H9 (cell line): ENCODE measurements at regions not wholly inside any gene's neighbourhood (a gene's known extent, or its start where the extent isn't known, plus 50 kb on each side); places are given as distances from the start of the nearest gene placed in this dataset.

Experiments used
- DNase-seq: peaks from one replicate; pipeline ENCODE4 v3.0.0-alpha.2; 2017
- H2AFZ ChIP-seq: one replicate; pipeline ENCODE4 v1.6.1; 2013; ENCODE audit warnings: mild to moderate bottlenecking, low read length, control low read depth, moderate library complexity
- H2AK5ac ChIP-seq: 2 replicates; pipeline ENCODE4 v1.6.1; 2013; ENCODE audit warnings: low read length, control low read depth, mixed read lengths; ENCODE audit not compliant: insufficient read length
- H2BK120ac ChIP-seq: one replicate; pipeline ENCODE4 v1.6.1; 2013; ENCODE audit warnings: low read depth, mild to moderate bottlenecking, low read length, control low read depth, inconsistent platforms; ENCODE audit not compliant: poor library complexity, severe bottlenecking
- H2BK12ac ChIP-seq: 2 replicates; pipeline ENCODE4 v1.6.1; 2013; ENCODE audit warnings: low read length, control low read depth, mixed read lengths, low read depth; ENCODE audit not compliant: insufficient read length
- H2BK15ac ChIP-seq: 2 replicates; pipeline ENCODE4 v1.6.1; 2013; ENCODE audit warnings: low read depth, low read length, control low read depth
- H2BK20ac ChIP-seq: one replicate; pipeline ENCODE4 v1.6.1; 2013; ENCODE audit warnings: low read depth, mild to moderate bottlenecking, low read length, control low read depth, inconsistent platforms; ENCODE audit not compliant: poor library complexity, severe bottlenecking
- H2BK5ac ChIP-seq: 2 replicates; pipeline ENCODE4 v1.6.1; 2013; ENCODE audit warnings: low read length, control low read depth, mixed read lengths; ENCODE audit not compliant: insufficient read length
- H3K14ac ChIP-seq: 2 replicates; pipeline ENCODE4 v1.6.1; 2013; ENCODE audit warnings: low read length, control low read depth; ENCODE audit not compliant: insufficient read depth
- H3K18ac ChIP-seq: 2 replicates; pipeline ENCODE4 v1.6.1; 2013; ENCODE audit warnings: low read depth, mild to moderate bottlenecking, mixed read lengths, low read length, control low read depth; ENCODE audit not compliant: insufficient read length
- H3K23ac ChIP-seq: 2 replicates; pipeline ENCODE4 v1.6.1; 2013; ENCODE audit warnings: low read length, control low read depth, mixed read lengths, low read depth; ENCODE audit not compliant: insufficient read length
- H3K23me2 ChIP-seq: 2 replicates; pipeline ENCODE4 v1.6.1; 2013; ENCODE audit warnings: low read depth, mild to moderate bottlenecking, mixed read lengths, low read length, control low read depth; ENCODE audit not compliant: insufficient read length, poor library complexity, severe bottlenecking
- H3K27ac ChIP-seq: 2 replicates; pipeline ENCODE4 v1.5.1; 2013; ENCODE audit warnings: low read length, control low read depth, mixed read lengths, low read depth; ENCODE audit not compliant: insufficient read length
- H3K27me3 ChIP-seq: 2 replicates; pipeline ENCODE4 v1.6.1; 2013; ENCODE audit warnings: low read length, control low read depth, inconsistent platforms; ENCODE audit not compliant: insufficient read depth
- H3K4ac ChIP-seq: 2 replicates; pipeline ENCODE4 v1.6.1; 2013; ENCODE audit warnings: low read depth, mild to moderate bottlenecking, control low read depth, inconsistent platforms, low read length, moderate library complexity
- H3K4me1 ChIP-seq: 2 replicates; pipeline ENCODE4 v1.6.1; 2013; ENCODE audit warnings: low read length, control low read depth, inconsistent platforms; ENCODE audit not compliant: insufficient read depth
- H3K4me2 ChIP-seq: 2 replicates; pipeline ENCODE4 v1.6.1; 2013; ENCODE audit warnings: low read length, control low read depth, mixed read lengths; ENCODE audit not compliant: insufficient read length, insufficient read depth
- H3K56ac ChIP-seq: 2 replicates; pipeline ENCODE4 v1.6.1; 2013; ENCODE audit warnings: low read depth, mild to moderate bottlenecking, mixed read lengths, low read length, control low read depth; ENCODE audit not compliant: insufficient read length
- H3K79me1 ChIP-seq: 2 replicates; pipeline ENCODE4 v1.6.1; 2013; ENCODE audit warnings: low read depth, mild to moderate bottlenecking, moderate library complexity, low read length, control low read depth, inconsistent platforms; ENCODE audit not compliant: insufficient read depth, poor library complexity, severe bottlenecking
- H3K79me2 ChIP-seq: 2 replicates; pipeline ENCODE4 v1.6.1; 2013; ENCODE audit warnings: low read length, control low read depth, inconsistent platforms; ENCODE audit not compliant: insufficient read depth
- H3K9ac ChIP-seq: 2 replicates; pipeline ENCODE4 v1.6.1; 2013; ENCODE audit warnings: low read length, control low read depth, mixed read lengths; ENCODE audit not compliant: insufficient read length; ENCODE audit errors: extremely low read depth
- H3K9me3 ChIP-seq: one replicate; pipeline ENCODE4 v1.6.1; 2013; ENCODE audit warnings: low read depth, low read length, inconsistent platforms; ENCODE audit not compliant: control insufficient read depth
- H3T11ph ChIP-seq: one replicate; pipeline ENCODE4 v1.6.1; 2013; ENCODE audit warnings: mild to moderate bottlenecking, low read length, control low read depth, inconsistent platforms
- H4K20me1 ChIP-seq: one replicate; pipeline ENCODE4 v1.6.1; 2013; ENCODE audit not compliant: control insufficient read depth, insufficient read length, insufficient read depth
- H4K5ac ChIP-seq: 2 replicates; pipeline ENCODE4 v1.6.1; 2013; ENCODE audit warnings: low read depth, mild to moderate bottlenecking, mixed read lengths, low read length, control low read depth; ENCODE audit not compliant: insufficient read length
- H4K8ac ChIP-seq: replicated peaks from 2 replicates; pipeline ENCODE4 v1.6.1; 2013; ENCODE audit warnings: low read length, control low read depth, mixed read lengths, low read depth; ENCODE audit not compliant: insufficient read length
- H4K91ac ChIP-seq: 2 replicates; pipeline ENCODE4 v1.6.1; 2013; ENCODE audit warnings: low read depth, mild to moderate bottlenecking, moderate library complexity, mixed read lengths, low read length, control low read depth; ENCODE audit not compliant: insufficient read length
- H3K27ac Mint-ChIP-seq, 3 experiments: 2 replicates in 2 of 3; 3 replicates in 1 of 3; pipeline ENCODE4 v1.8.0; 2020 to 2021; ENCODE audit warnings: mixed read lengths in 3 of 3, mild to moderate bottlenecking in 1 of 3, moderate library complexity in 1 of 3
- H3K27me3 Mint-ChIP-seq: 2 replicates; pipeline ENCODE4 v1.8.0; 2021; ENCODE audit warnings: low read depth, mild to moderate bottlenecking, moderate library complexity, mixed read lengths
- H3K36me3 Mint-ChIP-seq, 3 experiments: 2 replicates in 2 of 3; 3 replicates in 1 of 3; pipeline ENCODE4 v1.8.0; 2020 to 2021; ENCODE audit warnings: low read depth in 3 of 3, mixed read lengths in 3 of 3; ENCODE audit not compliant: insufficient read depth in 1 of 3
- H3K4me1 Mint-ChIP-seq, 2 experiments: 2 replicates each; pipeline ENCODE4 v1.8.0; 2020; ENCODE audit warnings: mixed read lengths in 2 of 2
- H3K4me3 Mint-ChIP-seq, 2 experiments: 2 replicates in 1 of 2; 3 replicates in 1 of 2; pipeline ENCODE4 v1.8.0; 2020 to 2021; ENCODE audit warnings: mild to moderate bottlenecking in 2 of 2, mixed read lengths in 2 of 2, moderate library complexity in 1 of 2
- H3K9me3 Mint-ChIP-seq, 2 experiments: 2 replicates in 1 of 2; 3 replicates in 1 of 2; pipeline ENCODE4 v1.8.0; 2020; ENCODE audit warnings: mild to moderate bottlenecking in 2 of 2, mixed read lengths in 2 of 2, moderate library complexity in 1 of 2
- WGBS: extraction: QIAGEN DNeasy Blood & Tissue Kit; methylation state at CpG from one replicate; pipeline ENCODE4 v1.1.7; 2013; ENCODE audit warnings: missing lambda C conversion rate, low lambda C conversion rate, mixed read lengths; ENCODE audit not compliant: insufficient read length; ENCODE audit errors: extremely low coverage; 5-methylcytosine and 5-hydroxymethylcytosine counted together
- TF ChIP-seq, protein P1 (sequence below): fragments of 200-600 bp; sonication (generic); conservative IDR thresholded peaks from 3 replicates; pipeline ENCODE4 v1.8.0; 2021; ENCODE audit warnings: antibody characterized with exemption, mild to moderate bottlenecking

GRCh38 chr2:23283653-23284052 is 101.3 kb upstream of the KLHL29 start:
- H3K27ac ChIP-seq: no peak overlapping the region
- H4K5ac ChIP-seq: no peak overlapping the region
- peaks cover 0 to 2% of the 10 kb centered on the region in 2 experiments; a peak in 3 of 5 replicates for H3K9me3 Mint-ChIP-seq
- H3T11ph ChIP-seq: no peak overlapping the region
- H2AK5ac ChIP-seq: no peak overlapping the region
- no peak overlapping the region for H2BK120ac ChIP-seq
- H4K91ac ChIP-seq: no peak overlapping the region
- H3K27me3 ChIP-seq: no peaks in the 10 kb centered on the region
- H3K27me3 Mint-ChIP-seq: no peaks in the 10 kb centered on the region
- no peaks in the 10 kb centered on the region for H3K9me3 ChIP-seq
- H2BK12ac ChIP-seq: no peak overlapping the region
- H4K8ac ChIP-seq: no peak overlapping the region
- DNase-seq: no peak
- no peak overlapping the region for H3K4ac ChIP-seq
- peaks cover 10% of the 10 kb centered on the region for H3K4me1 ChIP-seq
- H3K18ac ChIP-seq: no peak overlapping the region
- no CpG with 5 or more reads among the region's 3 CpGs for WGBS
- no peak overlapping the region for H3K4me2 ChIP-seq
- no peaks in the 10 kb centered on the region; a peak in 1 of 7 replicates for H3K36me3 Mint-ChIP-seq
- H3K14ac ChIP-seq: no peak overlapping the region
- no peak overlapping the region for H2BK20ac ChIP-seq
- H2BK5ac ChIP-seq: no peak overlapping the region
- H3K56ac ChIP-seq: no peak overlapping the region
- H4K20me1 ChIP-seq: no peaks in the 10 kb centered on the region
- no peak overlapping the region for H2AFZ ChIP-seq
- no peak overlapping the region for H3K4me3 Mint-ChIP-seq
- no peak overlapping the region for H3K9ac ChIP-seq
- H3K4me1 Mint-ChIP-seq: peaks cover 26 to 31% of the 10 kb centered on the region in 2 experiments
- no peaks in the 10 kb centered on the region for H3K79me2 ChIP-seq
- TF ChIP-seq, protein P1, sequence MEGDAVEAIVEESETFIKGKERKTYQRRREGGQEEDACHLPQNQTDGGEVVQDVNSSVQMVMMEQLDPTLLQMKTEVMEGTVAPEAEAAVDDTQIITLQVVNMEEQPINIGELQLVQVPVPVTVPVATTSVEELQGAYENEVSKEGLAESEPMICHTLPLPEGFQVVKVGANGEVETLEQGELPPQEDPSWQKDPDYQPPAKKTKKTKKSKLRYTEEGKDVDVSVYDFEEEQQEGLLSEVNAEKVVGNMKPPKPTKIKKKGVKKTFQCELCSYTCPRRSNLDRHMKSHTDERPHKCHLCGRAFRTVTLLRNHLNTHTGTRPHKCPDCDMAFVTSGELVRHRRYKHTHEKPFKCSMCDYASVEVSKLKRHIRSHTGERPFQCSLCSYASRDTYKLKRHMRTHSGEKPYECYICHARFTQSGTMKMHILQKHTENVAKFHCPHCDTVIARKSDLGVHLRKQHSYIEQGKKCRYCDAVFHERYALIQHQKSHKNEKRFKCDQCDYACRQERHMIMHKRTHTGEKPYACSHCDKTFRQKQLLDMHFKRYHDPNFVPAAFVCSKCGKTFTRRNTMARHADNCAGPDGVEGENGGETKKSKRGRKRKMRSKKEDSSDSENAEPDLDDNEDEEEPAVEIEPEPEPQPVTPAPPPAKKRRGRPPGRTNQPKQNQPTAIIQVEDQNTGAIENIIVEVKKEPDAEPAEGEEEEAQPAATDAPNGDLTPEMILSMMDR: no peak
- no peak overlapping the region for H2BK15ac ChIP-seq
- H3K23ac ChIP-seq: no peak overlapping the region
- H3K27ac Mint-ChIP-seq: no peak overlapping the region
- H3K79me1 ChIP-seq: no peaks in the 10 kb centered on the region
- H3K23me2 ChIP-seq: no peaks in the 10 kb centered on the region
